IMR-90 (cell line): ENCODE measurements at regions not wholly inside any gene's neighbourhood (a gene's known extent, or its start where the extent isn't known, plus 50 kb on each side); places are given as distances from the start of the nearest gene placed in this dataset.

Source experiments
- ATAC-seq: fragments of 200-7000 bp; cut with Tn5 transposase; 2 replicates; pipeline ENCODE4 v1.9.1; 2020; ENCODE audit warnings: low read depth, mild to moderate bottlenecking, moderate library complexity
- BruUV-seq: library from RNA; stranded (reverse); fragments of 400-500 nt; replicated peaks from 2 replicates; lab custom pipeline; 2021; lab: Mats Ljungman, UMichigan
- CTCF ChIA-PET: fragments of 300-600 bp; formaldehyde crosslinking; extraction: SDS; loops from one replicate; lab custom pipeline; 2021; ENCODE audit warnings: antibody characterized with exemption; lab: Yijun Ruan, JAX
- POLR2A ChIA-PET: fragments of 300-600 bp; sonication (Branson Sonifier 250); formaldehyde crosslinking; loops from one replicate; lab custom pipeline; 2022; ENCODE audit warnings: antibody characterized with exemption; ENCODE audit not compliant: unreplicated experiment; lab: Charles Lee
- DNase-seq: peaks from one replicate; pipeline ENCODE4 v3.0.0; 2013
- H2AFZ ChIP-seq: replicated peaks from 2 replicates; pipeline ENCODE3; 2013; ENCODE audit warnings: low read length, mild to moderate bottlenecking; ENCODE audit not compliant: poor library complexity
- H2AK5ac ChIP-seq: 2 replicates; pipeline ENCODE4 v1.6.1; 2013; ENCODE audit warnings: low read depth, low read length, inconsistent platforms
- H2AK9ac ChIP-seq: replicated peaks from 2 replicates; pipeline ENCODE3; 2013; ENCODE audit warnings: mild to moderate bottlenecking, low read depth, low read length, moderate library complexity; ENCODE audit not compliant: poor library complexity
- H2BK120ac ChIP-seq: 2 replicates; pipeline ENCODE4 v1.6.1; 2013; ENCODE audit warnings: low read depth, low read length, inconsistent platforms
- H2BK15ac ChIP-seq: 3 replicates; pipeline ENCODE4 v1.6.1; 2013; ENCODE audit warnings: low read depth, low read length, inconsistent platforms
- H2BK20ac ChIP-seq: 2 replicates; pipeline ENCODE4 v1.6.1; 2013; ENCODE audit warnings: low read depth, mild to moderate bottlenecking, inconsistent platforms, low read length, moderate library complexity
- H2BK5ac ChIP-seq: 2 replicates; pipeline ENCODE4 v1.6.1; 2013; ENCODE audit warnings: mild to moderate bottlenecking, low read depth, low read length, inconsistent platforms; ENCODE audit not compliant: poor library complexity, severe bottlenecking
- H3K14ac ChIP-seq: replicated peaks from 2 replicates; pipeline ENCODE4 v1.6.1; 2013; ENCODE audit warnings: low read depth, low read length, inconsistent platforms
- H3K18ac ChIP-seq: 2 replicates; pipeline ENCODE4 v1.6.1; 2013; ENCODE audit warnings: low read depth, low read length, control low read depth
- H3K23ac ChIP-seq: 2 replicates; pipeline ENCODE4 v1.6.1; 2013; ENCODE audit warnings: low read depth, low read length, inconsistent platforms
- H3K27ac ChIP-seq: 2 replicates; pipeline ENCODE4 v1.5.1; 2013; ENCODE audit warnings: mild to moderate bottlenecking, control low read depth, low read length; ENCODE audit not compliant: insufficient read depth
- H3K27me3 ChIP-seq: 2 replicates; pipeline ENCODE4 v1.6.1; 2013; ENCODE audit warnings: low read length; ENCODE audit not compliant: control insufficient read depth, insufficient read depth
- H3K36me3 ChIP-seq: 2 replicates; pipeline ENCODE4 v1.6.1; 2013; ENCODE audit warnings: low read length, mixed read lengths; ENCODE audit not compliant: control insufficient read depth, insufficient read depth
- H3K4ac ChIP-seq: 2 replicates; pipeline ENCODE4 v1.6.1; 2013; ENCODE audit warnings: low read depth, low read length, inconsistent platforms
- H3K4me1 ChIP-seq: 2 replicates; pipeline ENCODE4 v1.6.1; 2013; ENCODE audit warnings: low read length, mixed read lengths; ENCODE audit not compliant: control insufficient read depth, insufficient read depth
- H3K4me2 ChIP-seq: 2 replicates; pipeline ENCODE4 v1.6.1; 2013; ENCODE audit warnings: low read depth, mild to moderate bottlenecking, control low read depth, low read length, moderate library complexity
- H3K4me3 ChIP-seq: 2 replicates; pipeline ENCODE4 v1.5.1; 2013; ENCODE audit warnings: low read depth, mild to moderate bottlenecking, control low read depth, low read length, moderate library complexity; ENCODE audit not compliant: insufficient read depth
- H3K56ac ChIP-seq: 2 replicates; pipeline ENCODE4 v1.6.1; 2013; ENCODE audit warnings: low read length, inconsistent platforms; ENCODE audit not compliant: insufficient read depth; ENCODE audit errors: extremely low read depth
- H3K79me1 ChIP-seq, 2 experiments: 2 replicates each; pipeline ENCODE4 v1.6.1; 2013; ENCODE audit warnings: low read length in 2 of 2, inconsistent platforms in 1 of 2, low read depth in 1 of 2
- H3K9ac ChIP-seq: 2 replicates; pipeline ENCODE4 v1.6.1; 2013; ENCODE audit warnings: low read depth, low read length, control low read depth
- H3K9me1 ChIP-seq: 2 replicates; pipeline ENCODE4 v1.6.1; 2013; ENCODE audit warnings: low read length, inconsistent platforms; ENCODE audit not compliant: insufficient read depth
- H3K9me3 ChIP-seq: 2 replicates; pipeline ENCODE4 v1.6.1; 2013; ENCODE audit warnings: low read length; ENCODE audit not compliant: control insufficient read depth, insufficient read depth
- H4K20me1 ChIP-seq: 2 replicates; pipeline ENCODE4 v1.6.1; 2013; ENCODE audit warnings: low read length, inconsistent platforms; ENCODE audit not compliant: insufficient read depth
- H4K5ac ChIP-seq: 2 replicates; pipeline ENCODE4 v1.6.1; 2013; ENCODE audit warnings: mild to moderate bottlenecking, low read depth, low read length, control low read depth
- H4K8ac ChIP-seq, 2 experiments: 2 replicates each; pipeline ENCODE4 v1.6.1; 2013; ENCODE audit warnings: low read depth in 2 of 2, low read length in 2 of 2, control low read depth in 1 of 2, inconsistent platforms in 1 of 2
- H4K91ac ChIP-seq: 2 replicates; pipeline ENCODE4 v1.6.1; 2013; ENCODE audit warnings: low read depth, low read length, inconsistent platforms; ENCODE audit not compliant: insufficient read depth
- BHLHE40 ChIP-seq: fragments of 150-350 bp; IDR thresholded peaks from 2 replicates; pipeline ENCODE4 v1.6.1; 2016; ENCODE audit warnings: mild to moderate bottlenecking, low read depth, low read length
- CEBPB ChIP-seq: IDR thresholded peaks from 2 replicates; pipeline ENCODE4 v1.6.1; 2012; ENCODE audit warnings: low read depth, low read length, improper control_type of control experiment
- CHD1 ChIP-seq: IDR thresholded peaks from 2 replicates; pipeline ENCODE4 v1.6.1; 2012; ENCODE audit warnings: low read depth, low read length, improper control_type of control experiment
- MAFK ChIP-seq: IDR thresholded peaks from 2 replicates; pipeline ENCODE4 v1.6.1; 2012; ENCODE audit warnings: low read depth, low read length, improper control_type of control experiment
- MAZ ChIP-seq: IDR thresholded peaks from 2 replicates; pipeline ENCODE4 v1.6.1; 2012; ENCODE audit warnings: low read depth, mild to moderate bottlenecking, low read length, improper control_type of control experiment, moderate library complexity, borderline replicate concordance
- MXI1 ChIP-seq: IDR thresholded peaks from 2 replicates; pipeline ENCODE4 v1.6.1; 2012; ENCODE audit warnings: low read depth, mild to moderate bottlenecking, low read length, moderate library complexity, borderline replicate concordance
- RAD21 ChIP-seq: IDR thresholded peaks from 2 replicates; pipeline ENCODE4 v1.6.1; 2012; ENCODE audit warnings: low read length, improper control_type of control experiment
- RCOR1 ChIP-seq: IDR thresholded peaks from 2 replicates; pipeline ENCODE4 v1.6.1; 2012; ENCODE audit warnings: mild to moderate bottlenecking, low read length, improper control_type of control experiment; ENCODE audit not compliant: insufficient replicate concordance
- RFX5 ChIP-seq: IDR thresholded peaks from 2 replicates; pipeline ENCODE4 v1.8.0; 2012; ENCODE audit warnings: low read depth, mild to moderate bottlenecking, low read length, moderate library complexity
- SMC3 ChIP-seq: fragments of 150-350 bp; IDR thresholded peaks from 2 replicates; pipeline ENCODE4 v1.6.1; 2016; ENCODE audit warnings: low read depth, mild to moderate bottlenecking, antibody characterized with exemption, low read length, moderate library complexity
- dilution Hi-C: fragments of 300-500 bp; cut with HindIII; formaldehyde crosslinking; loops from one replicate; pipeline ENCODE4 v1.14.3; 2018; ENCODE audit warnings: low sequenced_read_pairs; ENCODE audit not compliant: unreplicated experiment
- in situ Hi-C: fragments of 300-500 bp; cut with MboI; formaldehyde crosslinking; loops from 3 replicates; pipeline ENCODE4 v1.14.3; 2019; ENCODE audit warnings: low sequenced_read_pairs, inconsistent platforms, mixed read lengths
- intact Hi-C: fragments of 100-400 bp; cut with micrococcal nuclease; formaldehyde crosslinking; loops from 2 replicates; pipeline ENCODE4 v1.10.0; 2022
- TF ChIP-seq, protein P1 (sequence below): conservative IDR thresholded peaks from 2 replicates; pipeline ENCODE4 v1.5.1; 2012; ENCODE audit warnings: mild to moderate bottlenecking, low read depth, low read length, improper control_type of control experiment
- TF ChIP-seq, protein P2 (sequence below): fragments of 150-350 bp; IDR thresholded peaks from 2 replicates; pipeline ENCODE4 v1.6.1; 2016; ENCODE audit warnings: low read depth, mild to moderate bottlenecking, low read length, moderate library complexity, borderline replicate concordance

DNA sequence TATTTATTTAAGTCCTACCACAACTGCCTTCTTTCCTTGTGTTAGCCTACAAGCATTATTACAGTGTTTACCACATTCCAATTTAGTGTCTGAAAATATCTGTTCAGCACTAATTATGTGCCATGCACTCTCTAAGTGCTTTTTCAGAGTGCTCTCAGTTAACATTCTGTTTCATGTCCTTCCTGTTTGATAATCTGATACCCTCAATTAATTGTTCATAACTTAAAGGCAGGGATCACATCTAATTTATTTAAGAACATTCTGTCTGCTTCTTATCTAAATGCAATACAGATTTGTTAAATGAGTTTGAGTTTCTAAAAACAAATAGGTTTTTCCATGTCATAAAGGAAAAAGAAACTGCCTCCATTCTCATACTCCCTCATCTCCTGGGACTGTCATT, 649.6 kb upstream of the ATXN8OS start:
- no peak overlapping the region for H3K18ac ChIP-seq
- H3K56ac ChIP-seq: no peak overlapping the region
- peaks cover 3% of the 10 kb centered on the region; the same call in 1 of the 2 replicates for H3K9me3 ChIP-seq
- no peak overlapping the region for H2BK5ac ChIP-seq
- H3K4me2 ChIP-seq: no peak overlapping the region
- CTCF ChIA-PET: no interaction called here
- H3K27ac ChIP-seq: no peak overlapping the region
- no peaks in the 10 kb centered on the region for H3K9me1 ChIP-seq
- BruUV-seq: no TSS peak
- H2AK9ac ChIP-seq: no peak overlapping the region
- H3K36me3 ChIP-seq: no peaks in the 10 kb centered on the region
- H2AFZ ChIP-seq: no peak overlapping the region
- no peak overlapping the region for H3K4me3 ChIP-seq
- ATAC-seq (no peak), DNase-seq (no peak)
- H3K27me3 ChIP-seq: no peaks in the 10 kb centered on the region
- no peak overlapping the region for H4K8ac ChIP-seq
- intact Hi-C loops: no loop called here
- in situ Hi-C loops: no loop called here
- H4K91ac ChIP-seq: no peak overlapping the region
- no peak overlapping the region for H4K5ac ChIP-seq
- no peak overlapping the region for H3K9ac ChIP-seq
- no peaks in the 10 kb centered on the region for H3K79me1 ChIP-seq
- no peak overlapping the region for H2BK20ac ChIP-seq
- POLR2A ChIA-PET: no interaction called here
- dilution Hi-C loops: no loop called here
- no peak overlapping the region for H2BK15ac ChIP-seq
- H3K4me1 ChIP-seq: no peaks in the 10 kb centered on the region
- no peak overlapping the region for H2AK5ac ChIP-seq
- TF ChIP-seq, protein P1, sequence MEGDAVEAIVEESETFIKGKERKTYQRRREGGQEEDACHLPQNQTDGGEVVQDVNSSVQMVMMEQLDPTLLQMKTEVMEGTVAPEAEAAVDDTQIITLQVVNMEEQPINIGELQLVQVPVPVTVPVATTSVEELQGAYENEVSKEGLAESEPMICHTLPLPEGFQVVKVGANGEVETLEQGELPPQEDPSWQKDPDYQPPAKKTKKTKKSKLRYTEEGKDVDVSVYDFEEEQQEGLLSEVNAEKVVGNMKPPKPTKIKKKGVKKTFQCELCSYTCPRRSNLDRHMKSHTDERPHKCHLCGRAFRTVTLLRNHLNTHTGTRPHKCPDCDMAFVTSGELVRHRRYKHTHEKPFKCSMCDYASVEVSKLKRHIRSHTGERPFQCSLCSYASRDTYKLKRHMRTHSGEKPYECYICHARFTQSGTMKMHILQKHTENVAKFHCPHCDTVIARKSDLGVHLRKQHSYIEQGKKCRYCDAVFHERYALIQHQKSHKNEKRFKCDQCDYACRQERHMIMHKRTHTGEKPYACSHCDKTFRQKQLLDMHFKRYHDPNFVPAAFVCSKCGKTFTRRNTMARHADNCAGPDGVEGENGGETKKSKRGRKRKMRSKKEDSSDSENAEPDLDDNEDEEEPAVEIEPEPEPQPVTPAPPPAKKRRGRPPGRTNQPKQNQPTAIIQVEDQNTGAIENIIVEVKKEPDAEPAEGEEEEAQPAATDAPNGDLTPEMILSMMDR: no peak
- TF ChIP-seq CEBPB (no peak), RCOR1 (no peak), RFX5 (no peak), CHD1 (no peak), MXI1 (no peak), BHLHE40 (no peak), MAFK (no peak), RAD21 (no peak), MAZ (no peak), SMC3 (no peak)
- TF ChIP-seq, protein P2, sequence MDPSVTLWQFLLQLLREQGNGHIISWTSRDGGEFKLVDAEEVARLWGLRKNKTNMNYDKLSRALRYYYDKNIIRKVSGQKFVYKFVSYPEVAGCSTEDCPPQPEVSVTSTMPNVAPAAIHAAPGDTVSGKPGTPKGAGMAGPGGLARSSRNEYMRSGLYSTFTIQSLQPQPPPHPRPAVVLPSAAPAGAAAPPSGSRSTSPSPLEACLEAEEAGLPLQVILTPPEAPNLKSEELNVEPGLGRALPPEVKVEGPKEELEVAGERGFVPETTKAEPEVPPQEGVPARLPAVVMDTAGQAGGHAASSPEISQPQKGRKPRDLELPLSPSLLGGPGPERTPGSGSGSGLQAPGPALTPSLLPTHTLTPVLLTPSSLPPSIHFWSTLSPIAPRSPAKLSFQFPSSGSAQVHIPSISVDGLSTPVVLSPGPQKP: no peak
- no peak overlapping the region for H3K14ac ChIP-seq
- no peak overlapping the region for H3K4ac ChIP-seq
- no peak overlapping the region for H2BK120ac ChIP-seq
- H3K23ac ChIP-seq: no peak overlapping the region
- H4K20me1 ChIP-seq: no peaks in the 10 kb centered on the region
